Tibial artery (tissue), 4 donors: ENCODE measurements at regions not wholly inside any gene's neighbourhood (a gene's known extent, or its start where the extent isn't known, plus 50 kb on each side); places are given as distances from the start of the nearest gene placed in this dataset.

Source experiments
- DNase-seq, 2 donors: peaks; one replicate each; pipeline ENCODE4 v3.0.0-alpha.2; 2019
- H3K27ac ChIP-seq, 2 donors: fragments of 200-600 bp; sonication (generic) in 1 of 2; 1 replicate in 1 of 2; 2 replicates in 1 of 2; pipeline ENCODE4 v1.5.1; 2018 to 2019; ENCODE audit warnings: mild to moderate bottlenecking in 1 of 2
- H3K27me3 ChIP-seq, 2 donors: fragments of 200-600 bp; sonication (generic) in 1 of 2; one replicate each; pipeline versions ENCODE4 v1.5.1 to v1.6.0; 2016 to 2019
- H3K36me3 ChIP-seq, 3 donors: fragments of 200-600 bp; sonication (generic) in 2 of 3; one replicate each; pipeline ENCODE4 v1.5.1; 2016 to 2019; ENCODE audit warnings: mild to moderate bottlenecking in 2 of 3
- H3K4me1 ChIP-seq, 4 donors: fragments of 200-600 bp; sonication (generic) in 2 of 4; 1 replicate in 3 of 4; 2 replicates in 1 of 4; pipeline ENCODE4 v1.5.1; 2016 to 2019
- H3K4me3 ChIP-seq, 2 donors: fragments of 200-600 bp; sonication (generic) in 1 of 2; 1 replicate in 1 of 2; 2 replicates in 1 of 2; pipeline ENCODE4 v1.5.1; 2018 to 2019; ENCODE audit warnings: mild to moderate bottlenecking in 2 of 2
- H3K9me3 ChIP-seq, 3 donors: fragments of 200-600 bp; sonication (generic) in 1 of 3; one replicate each; pipeline ENCODE4 v1.5.1; 2016 to 2019
- intact Hi-C: fragments of 100-400 bp; cut with DNase I; formaldehyde crosslinking; loops from one replicate; pipeline ENCODE4 v1.15.0; 2023; ENCODE audit warnings: low total_unique reads
- TF ChIP-seq, protein P1 (sequence below), 2 experiments: fragments of 200-600 bp in 1 of 2; fragments of 450-650 bp in 1 of 2; IDR thresholded peaks; one replicate each; pipeline ENCODE4 v1.5.1; 2017 to 2019; ENCODE audit warnings: antibody characterized with exemption in 2 of 2, mild to moderate bottlenecking in 1 of 2, moderate library complexity in 1 of 2

GRCh38 chr6:220721-221475 is 71.4 kb upstream of the DUSP22 start:
- Histone ChIP-seq H3K27ac (no peak overlapping the region), H3K27me3 (peaks cover 0 to 25% of the 10 kb centered on the region in 2 donors), H3K36me3 (no peaks in the 10 kb centered on the region), H3K9me3 (no peaks in the 10 kb centered on the region), H3K4me3 (no peak overlapping the region), H3K4me1 (no peaks in the 10 kb centered on the region)
- no peak for DNase-seq
- intact Hi-C loops = no loop called here
- TF ChIP-seq, protein P1, sequence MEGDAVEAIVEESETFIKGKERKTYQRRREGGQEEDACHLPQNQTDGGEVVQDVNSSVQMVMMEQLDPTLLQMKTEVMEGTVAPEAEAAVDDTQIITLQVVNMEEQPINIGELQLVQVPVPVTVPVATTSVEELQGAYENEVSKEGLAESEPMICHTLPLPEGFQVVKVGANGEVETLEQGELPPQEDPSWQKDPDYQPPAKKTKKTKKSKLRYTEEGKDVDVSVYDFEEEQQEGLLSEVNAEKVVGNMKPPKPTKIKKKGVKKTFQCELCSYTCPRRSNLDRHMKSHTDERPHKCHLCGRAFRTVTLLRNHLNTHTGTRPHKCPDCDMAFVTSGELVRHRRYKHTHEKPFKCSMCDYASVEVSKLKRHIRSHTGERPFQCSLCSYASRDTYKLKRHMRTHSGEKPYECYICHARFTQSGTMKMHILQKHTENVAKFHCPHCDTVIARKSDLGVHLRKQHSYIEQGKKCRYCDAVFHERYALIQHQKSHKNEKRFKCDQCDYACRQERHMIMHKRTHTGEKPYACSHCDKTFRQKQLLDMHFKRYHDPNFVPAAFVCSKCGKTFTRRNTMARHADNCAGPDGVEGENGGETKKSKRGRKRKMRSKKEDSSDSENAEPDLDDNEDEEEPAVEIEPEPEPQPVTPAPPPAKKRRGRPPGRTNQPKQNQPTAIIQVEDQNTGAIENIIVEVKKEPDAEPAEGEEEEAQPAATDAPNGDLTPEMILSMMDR (IDR thresholded peaks at IDR 0.05) = no peak

- TF ChIP-seq, protein P1 (IDR thresholded peaks at IDR 0.05) = no peak
- no peaks in the 10 kb centered on the region for H3K9me3 ChIP-seq
- H3K27me3 ChIP-seq = peaks cover 0 to 30% of the 10 kb centered on the region in 2 donors
- no peak for DNase-seq
- intact Hi-C loops = no loop called here
- no peaks in the 10 kb centered on the region for H3K36me3 ChIP-seq
- no peaks in the 10 kb centered on the region for H3K4me1 ChIP-seq
- H3K4me3 ChIP-seq = no peak overlapping the region
- H3K27ac ChIP-seq = no peak overlapping the region
These were observed 70.5 kb upstream of the DUSP22 start for GRCh38 chr6:221531-222349.

DNA sequence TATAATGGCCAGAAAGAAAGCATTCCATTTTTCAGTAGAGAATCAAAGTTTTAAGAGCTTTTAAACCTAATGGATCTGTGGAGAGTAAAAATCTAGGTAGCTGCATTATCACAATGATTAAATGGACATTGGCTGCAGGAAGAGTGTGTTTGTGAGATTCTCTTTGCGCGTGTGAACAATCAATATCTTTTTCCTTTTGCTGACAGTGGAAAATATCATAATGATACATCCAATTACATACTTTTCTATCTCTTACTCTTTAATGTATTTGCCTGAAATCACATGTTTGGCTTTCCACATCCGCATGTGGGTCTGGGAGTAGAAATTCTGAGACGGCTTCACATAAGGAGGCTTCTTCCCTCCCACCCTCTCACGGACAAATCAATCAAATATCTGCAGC is 69.8 kb upstream of the DUSP22 start:
- no peaks in the 10 kb centered on the region for H3K9me3 ChIP-seq
- no peaks in the 10 kb centered on the region for H3K4me1 ChIP-seq
- H3K4me3 ChIP-seq = no peak overlapping the region
- intact Hi-C loops = no loop called here
- DNase-seq = no peak
- no peaks in the 10 kb centered on the region for H3K36me3 ChIP-seq
- no peak overlapping the region for H3K27ac ChIP-seq
- H3K27me3 ChIP-seq = peaks cover 0 to 29% of the 10 kb centered on the region in 2 donors
- TF ChIP-seq, protein P1 (IDR thresholded peaks at IDR 0.05) = no peak

- DNase-seq = no peak
- H3K4me1 ChIP-seq = no peaks in the 10 kb centered on the region
- peaks cover 0 to 26% of the 10 kb centered on the region in 2 donors for H3K27me3 ChIP-seq
- no peak overlapping the region for H3K27ac ChIP-seq
- TF ChIP-seq, protein P1 (IDR thresholded peaks at IDR 0.05) = no peak
- H3K36me3 ChIP-seq = no peaks in the 10 kb centered on the region
- H3K4me3 ChIP-seq = no peak overlapping the region
- no peaks in the 10 kb centered on the region for H3K9me3 ChIP-seq
- intact Hi-C loops = no loop called here
These were observed 69.2 kb upstream of the DUSP22 start for GRCh38 chr6:223136-223535.

DNA sequence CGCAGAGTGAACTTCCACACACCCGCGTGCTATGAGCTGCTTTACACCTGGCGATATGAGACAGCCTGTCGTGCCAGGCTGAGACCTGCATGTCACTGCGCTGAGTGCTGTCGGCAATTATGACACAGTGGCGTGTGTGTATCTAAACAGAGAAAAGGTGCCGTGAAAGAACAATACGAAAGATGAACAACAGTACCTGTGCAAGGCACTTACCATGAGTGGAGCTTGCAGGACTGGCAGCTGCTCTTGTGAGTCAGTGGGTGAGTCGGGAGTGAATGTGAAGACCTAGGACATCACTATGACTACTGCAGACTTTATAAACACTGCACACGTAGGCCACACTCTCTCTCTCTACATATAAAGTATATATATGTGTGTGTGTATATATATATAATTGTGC is 68.5 kb upstream of the DUSP22 start:
- no peak for DNase-seq
- Histone ChIP-seq H3K27ac (no peak overlapping the region), H3K4me1 (no peaks in the 10 kb centered on the region), H3K9me3 (no peaks in the 10 kb centered on the region), H3K36me3 (no peaks in the 10 kb centered on the region), H3K27me3 (peaks cover 0 to 20% of the 10 kb centered on the region in 2 donors), H3K4me3 (no peak overlapping the region)
- TF ChIP-seq, protein P1 (IDR thresholded peaks at IDR 0.05) = no peak
- intact Hi-C loops = no loop called here
